ENCODE measurements at regions not wholly inside any gene's neighbourhood (a gene's known extent, or its start where the extent isn't known, plus 50 kb on each side); places are given as distances from the start of the nearest gene placed in this dataset.

DNA sequence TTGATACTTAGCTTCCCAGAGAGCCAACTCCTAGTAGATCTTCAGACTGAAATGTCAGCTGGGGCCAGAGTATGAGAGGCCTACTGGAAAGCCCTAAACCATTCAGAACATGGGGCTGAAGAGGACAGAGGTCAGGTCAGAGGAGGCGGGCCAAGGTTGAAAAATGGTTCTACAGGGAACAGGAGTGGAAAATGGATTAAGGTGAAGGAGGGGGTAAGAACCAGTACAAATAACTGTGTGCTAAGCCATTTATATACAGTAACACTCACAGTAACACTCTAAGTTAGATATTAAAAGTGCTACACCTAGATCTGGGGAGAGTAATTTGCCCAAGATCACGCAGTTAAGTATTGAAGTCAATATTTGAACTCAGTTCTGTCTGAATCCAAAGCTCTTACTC, 313.2 kb upstream of the MAP3K7 start:
- DNase-seq (ENCODE audit: low read depth): no peak
- no peak for TF ChIP-seq MYC (IDR thresholded peaks at IDR 0.05; ENCODE audit: low read depth, low read length)
- TF ChIP-seq POLR2A (IDR thresholded peaks at IDR 0.05; ENCODE audit: extremely low read depth, insufficient read length): no peak
- TF ChIP-seq, protein P1, sequence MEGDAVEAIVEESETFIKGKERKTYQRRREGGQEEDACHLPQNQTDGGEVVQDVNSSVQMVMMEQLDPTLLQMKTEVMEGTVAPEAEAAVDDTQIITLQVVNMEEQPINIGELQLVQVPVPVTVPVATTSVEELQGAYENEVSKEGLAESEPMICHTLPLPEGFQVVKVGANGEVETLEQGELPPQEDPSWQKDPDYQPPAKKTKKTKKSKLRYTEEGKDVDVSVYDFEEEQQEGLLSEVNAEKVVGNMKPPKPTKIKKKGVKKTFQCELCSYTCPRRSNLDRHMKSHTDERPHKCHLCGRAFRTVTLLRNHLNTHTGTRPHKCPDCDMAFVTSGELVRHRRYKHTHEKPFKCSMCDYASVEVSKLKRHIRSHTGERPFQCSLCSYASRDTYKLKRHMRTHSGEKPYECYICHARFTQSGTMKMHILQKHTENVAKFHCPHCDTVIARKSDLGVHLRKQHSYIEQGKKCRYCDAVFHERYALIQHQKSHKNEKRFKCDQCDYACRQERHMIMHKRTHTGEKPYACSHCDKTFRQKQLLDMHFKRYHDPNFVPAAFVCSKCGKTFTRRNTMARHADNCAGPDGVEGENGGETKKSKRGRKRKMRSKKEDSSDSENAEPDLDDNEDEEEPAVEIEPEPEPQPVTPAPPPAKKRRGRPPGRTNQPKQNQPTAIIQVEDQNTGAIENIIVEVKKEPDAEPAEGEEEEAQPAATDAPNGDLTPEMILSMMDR (IDR thresholded peaks at IDR 0.05; ENCODE audit: low read depth, low read length): no peak
- TF ChIP-seq, protein P2, sequence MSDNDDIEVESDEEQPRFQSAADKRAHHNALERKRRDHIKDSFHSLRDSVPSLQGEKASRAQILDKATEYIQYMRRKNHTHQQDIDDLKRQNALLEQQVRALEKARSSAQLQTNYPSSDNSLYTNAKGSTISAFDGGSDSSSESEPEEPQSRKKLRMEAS (IDR thresholded peaks at IDR 0.05; ENCODE audit: low read depth, low read length): no peak
- no peak overlapping the region for H3K4me3 ChIP-seq (ENCODE audit: low read depth, low read length)

DNA sequence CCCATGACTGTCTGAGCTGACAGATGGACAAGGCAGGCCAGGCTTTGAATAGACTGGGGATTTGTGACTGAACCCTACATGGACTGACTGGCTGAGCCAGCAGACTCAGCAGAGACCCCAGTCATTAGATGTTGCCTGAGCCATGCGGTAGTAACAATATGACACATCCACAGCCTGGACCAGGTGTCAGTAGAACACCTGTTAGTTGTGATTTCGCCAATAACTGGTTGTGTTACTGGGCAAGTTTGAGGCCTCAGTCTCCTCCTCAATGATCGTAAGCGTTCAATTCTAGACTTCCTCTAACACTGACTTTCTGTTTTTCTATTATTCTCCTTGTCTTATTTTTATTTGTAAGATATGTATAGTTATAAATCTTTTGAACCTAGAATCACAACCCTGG, 311.9 kb upstream of the MAP3K7 start:
- no peak for TF ChIP-seq MYC (IDR thresholded peaks at IDR 0.05; ENCODE audit: low read depth, low read length)
- TF ChIP-seq, protein P1 (IDR thresholded peaks at IDR 0.05; ENCODE audit: low read depth, low read length): no peak
- TF ChIP-seq, protein P2 (IDR thresholded peaks at IDR 0.05; ENCODE audit: low read depth, low read length): no peak
- TF ChIP-seq POLR2A (IDR thresholded peaks at IDR 0.05; ENCODE audit: extremely low read depth, insufficient read length): no peak
- no peak overlapping the region for H3K4me3 ChIP-seq (ENCODE audit: low read depth, low read length)
- DNase-seq (ENCODE audit: low read depth): no peak

DNA sequence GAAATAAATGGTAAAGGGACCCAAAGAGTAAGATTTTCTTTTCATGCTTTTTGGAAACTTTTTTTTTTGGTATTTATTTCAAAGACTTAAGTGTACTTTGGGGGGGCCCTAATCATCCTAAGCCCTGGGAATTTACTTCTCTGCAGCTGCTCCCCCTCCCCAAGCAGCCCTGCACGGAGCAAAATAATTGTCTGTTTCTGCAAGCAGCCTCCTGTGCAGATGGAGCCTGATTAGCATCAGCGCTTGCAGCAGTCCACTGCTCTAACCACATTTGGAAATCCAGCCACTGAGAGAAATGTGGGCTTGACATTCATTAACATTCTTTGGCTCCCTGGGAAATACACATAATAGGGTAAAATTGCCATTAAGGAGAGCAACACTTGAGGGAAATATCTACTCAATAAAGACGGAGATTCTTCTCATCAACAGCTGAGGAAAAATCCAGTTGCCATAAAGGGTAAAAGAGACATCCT, 309.2 kb upstream of the MAP3K7 start:
- no peak for TF ChIP-seq POLR2A (IDR thresholded peaks at IDR 0.05; ENCODE audit: extremely low read depth, insufficient read length)
- TF ChIP-seq, protein P1 (IDR thresholded peaks at IDR 0.05; ENCODE audit: low read depth, low read length): no peak
- TF ChIP-seq MYC (IDR thresholded peaks at IDR 0.05; ENCODE audit: low read depth, low read length): no peak
- TF ChIP-seq, protein P2 (IDR thresholded peaks at IDR 0.05; ENCODE audit: low read depth, low read length): no peak
- DNase-seq (ENCODE audit: low read depth): no peak
- no peak overlapping the region for H3K4me3 ChIP-seq (ENCODE audit: low read depth, low read length)

DNA sequence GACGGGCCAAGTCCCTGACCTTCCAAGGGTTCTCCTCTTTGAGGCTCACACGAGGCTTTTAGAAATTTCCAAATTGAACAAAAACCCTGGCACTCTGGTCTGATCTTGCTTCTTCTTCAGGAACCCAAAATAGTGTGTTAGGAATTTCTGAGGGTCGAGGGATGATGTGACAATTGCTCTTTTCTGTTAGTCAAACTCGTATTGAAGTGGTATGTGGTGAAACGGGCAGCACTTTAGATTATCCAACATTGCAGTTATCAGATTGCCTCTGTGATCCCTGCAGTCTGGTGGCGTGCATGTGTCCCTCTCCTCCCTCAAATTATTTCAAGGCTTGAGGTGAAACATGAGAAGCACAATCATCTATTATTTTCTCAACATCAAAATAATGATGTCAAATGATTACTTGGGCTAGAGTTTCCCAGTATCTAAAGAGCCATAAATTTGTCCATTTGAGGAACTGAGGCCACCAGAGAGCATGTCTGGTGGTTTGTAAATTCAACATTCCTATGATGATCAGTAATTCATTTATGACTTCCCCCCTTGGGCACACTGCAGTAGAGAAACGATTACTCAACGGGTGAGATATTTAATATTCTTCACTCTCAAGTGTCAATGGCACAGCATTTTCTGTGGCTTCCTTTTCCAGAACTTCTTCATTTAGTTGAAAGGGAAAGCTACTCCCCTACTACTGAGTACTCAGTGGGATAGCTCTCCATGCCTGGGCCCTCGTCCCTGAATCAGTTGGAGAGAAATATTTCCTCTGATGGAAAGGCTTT, 308.6 kb upstream of the MAP3K7 start:
- no peak for DNase-seq (ENCODE audit: low read depth)
- TF ChIP-seq MYC (IDR thresholded peaks at IDR 0.05; ENCODE audit: low read depth, low read length) (no peak), POLR2A (IDR thresholded peaks at IDR 0.05; ENCODE audit: extremely low read depth, insufficient read length) (no peak)
- TF ChIP-seq, protein P1 (IDR thresholded peaks at IDR 0.05; ENCODE audit: low read depth, low read length): no peak
- TF ChIP-seq, protein P2 (IDR thresholded peaks at IDR 0.05; ENCODE audit: low read depth, low read length): no peak
- H3K4me3 ChIP-seq (ENCODE audit: low read depth, low read length): no peak overlapping the region

DNA sequence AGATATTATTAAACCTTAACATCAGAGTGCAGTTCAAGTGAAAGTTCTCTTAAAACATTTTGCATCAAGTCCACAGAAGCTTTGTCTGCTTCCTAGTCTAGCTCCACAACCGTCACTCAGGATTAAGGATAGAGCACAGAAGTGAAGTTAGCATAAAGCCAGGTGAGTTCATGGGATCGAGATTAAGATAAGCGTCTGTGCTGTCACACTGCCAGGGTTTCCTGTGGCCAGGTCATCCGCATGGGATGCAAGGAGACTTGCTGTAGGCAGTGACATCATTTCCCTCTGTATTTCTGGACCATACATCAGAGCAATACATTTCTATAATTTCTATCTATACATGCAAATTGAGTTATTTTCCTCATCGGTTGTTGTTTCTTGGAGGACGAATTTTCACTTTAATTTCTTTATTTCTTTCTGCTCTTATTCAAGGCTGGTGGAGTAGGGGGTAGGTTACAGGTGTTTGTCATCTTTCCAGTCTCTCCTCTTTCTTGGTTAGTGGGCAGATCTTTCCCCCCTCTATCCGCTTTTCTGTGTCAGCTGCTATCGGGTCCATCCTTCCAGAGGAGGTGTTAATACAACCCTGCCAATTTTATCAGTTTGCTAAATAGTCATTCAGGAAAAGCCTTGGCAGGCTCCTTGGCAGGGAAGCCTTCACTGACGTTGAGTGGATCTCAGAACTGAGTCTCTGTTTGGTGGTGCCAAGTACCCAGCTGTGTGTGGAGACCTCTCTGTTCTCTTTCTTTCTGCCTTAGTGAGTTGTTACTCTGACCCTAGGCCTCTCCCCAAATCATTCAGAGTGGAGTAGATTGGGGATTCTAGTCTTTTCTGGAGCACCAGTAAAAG, 307.6 kb upstream of the MAP3K7 start:
- H3K4me3 ChIP-seq (ENCODE audit: low read depth, low read length): no peak overlapping the region
- TF ChIP-seq, protein P1 (IDR thresholded peaks at IDR 0.05; ENCODE audit: low read depth, low read length): no peak
- TF ChIP-seq MYC (IDR thresholded peaks at IDR 0.05; ENCODE audit: low read depth, low read length) (no peak), POLR2A (IDR thresholded peaks at IDR 0.05; ENCODE audit: extremely low read depth, insufficient read length) (no peak)
- TF ChIP-seq, protein P2 (IDR thresholded peaks at IDR 0.05; ENCODE audit: low read depth, low read length): no peak
- no peak for DNase-seq (ENCODE audit: low read depth)
